H1 (cell line): ENCODE measurements at regions not wholly inside any gene's neighbourhood (a gene's known extent, or its start where the extent isn't known, plus 50 kb on each side); places are given as distances from the start of the nearest gene placed in this dataset.

ENCODE experiments used
- CTCF ChIP-seq, 3 experiments: IDR thresholded peaks; 1 replicate in 2 of 3; 2 replicates in 1 of 3; pipeline versions ENCODE4 v1.5.1 to v1.6.1; 2011; ENCODE audit warnings: low read length in 3 of 3, mild to moderate bottlenecking in 3 of 3, inconsistent platforms in 2 of 3, low read depth in 1 of 3, moderate library complexity in 1 of 3; ENCODE audit not compliant: insufficient read depth in 1 of 3; ENCODE audit errors: control extremely low read depth in 1 of 3
- KDM5A ChIP-seq: fragments of 200-600 bp; IDR thresholded peaks from 2 replicates; pipeline ENCODE4 v1.7.1; 2012; ENCODE audit warnings: mild to moderate bottlenecking, low read length, inconsistent platforms, mixed read lengths
- PHF8 ChIP-seq: fragments of 200-600 bp; sonication (generic); conservative IDR thresholded peaks from 2 replicates; pipeline ENCODE4 v1.7.1; 2012; ENCODE audit warnings: low read depth, mild to moderate bottlenecking, inconsistent platforms, low read length, moderate library complexity

DNA sequence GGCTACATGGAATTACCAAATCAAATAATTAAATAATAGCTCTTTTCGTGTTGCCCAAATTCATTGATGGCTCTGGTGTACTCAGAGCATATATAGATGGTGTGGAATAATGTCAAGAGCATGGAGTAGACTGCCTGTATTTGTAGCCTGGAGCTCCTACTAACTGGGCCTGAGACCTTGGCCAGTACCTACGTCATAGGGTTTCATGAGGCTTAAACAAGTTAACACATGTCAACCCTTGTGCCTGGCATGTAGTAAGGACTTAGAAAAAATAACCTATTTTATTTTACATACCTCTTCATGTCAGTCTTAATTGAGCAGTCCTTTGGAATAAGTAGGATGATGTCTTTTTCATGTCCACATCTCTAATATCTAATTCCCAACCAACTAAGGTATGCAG, 223.7 kb upstream of the DPH6 start (continued):
- TF ChIP-seq CTCF (IDR thresholded peaks at IDR 0.05; ENCODE audit: control extremely low read depth in 1 of 3, insufficient read depth in 1 of 3, low read depth in 1 of 3, low read length in 3 of 3): no peak
- no peak for TF ChIP-seq PHF8
- no peak for TF ChIP-seq KDM5A
